Tongue (tissue), 1 donor: ENCODE measurements at regions not wholly inside any gene's neighbourhood (a gene's known extent, or its start where the extent isn't known, plus 50 kb on each side); places are given as distances from the start of the nearest gene placed in this dataset.

Experiments
- DNase-seq: peaks from one replicate; pipeline ENCODE4 v3.0.0-alpha.2; 2015

- DNase-seq, result no peak
These were observed 55.0 kb downstream of the SOX4 start for GRCh38 chr6:21648475-21649050.

- no peak for DNase-seq
These were observed 59.8 kb downstream of the SOX4 start for GRCh38 chr6:21653323-21653722.

GRCh38 chr6:21653905-21654304 is 60.4 kb downstream of the SOX4 start:
- no peak for DNase-seq

GRCh38 chr6:21654361-21654760 is 60.8 kb downstream of the SOX4 start:
- DNase-seq, result no peak

- DNase-seq, result no peak
These were observed 70.4 kb downstream of the SOX4 start for GRCh38 chr6:21663966-21664313.

GRCh38 chr6:21664314-21665109 is 71.0 kb downstream of the SOX4 start:
- peak; percentile 70 for DNase-seq

- no peak for DNase-seq
These were observed 71.5 kb downstream of the SOX4 start for GRCh38 chr6:21665110-21665391.

- no peak for DNase-seq
These were observed 72.0 kb downstream of the SOX4 start for GRCh38 chr6:21665392-21666200.

GRCh38 chr6:21666201-21666691 is 72.7 kb downstream of the SOX4 start:
- peak; percentile 65 for DNase-seq

- peak; percentile 61 for DNase-seq
These were observed 73.5 kb downstream of the SOX4 start for GRCh38 chr6:21666853-21667681.

GRCh38 chr6:21668795-21669194 is 75.2 kb downstream of the SOX4 start:
- no peak for DNase-seq

GRCh38 chr6:21676769-21677168 is 83.2 kb downstream of the SOX4 start:
- no peak for DNase-seq

GRCh38 chr6:21678990-21679389 is 85.4 kb downstream of the SOX4 start:
- DNase-seq, result no peak

GRCh38 chr6:21679761-21680265 is 86.3 kb downstream of the SOX4 start:
- peak; percentile 29 for DNase-seq

GRCh38 chr6:21680611-21681010 is 87.1 kb downstream of the SOX4 start:
- no peak for DNase-seq

GRCh38 chr6:21690489-21690888 is 96.9 kb downstream of the SOX4 start:
- DNase-seq, result no peak

- no peak for DNase-seq
These were observed 98.3 kb downstream of the SOX4 start for GRCh38 chr6:21691685-21692346.

- DNase-seq, result no peak
These were observed 99.2 kb downstream of the SOX4 start for GRCh38 chr6:21692721-21693120.

- no peak for DNase-seq
These were observed 100.6 kb downstream of the SOX4 start for GRCh38 chr6:21694168-21694567.

- DNase-seq, result no peak
These were observed 114.2 kb downstream of the SOX4 start for GRCh38 chr6:21707524-21708319.

GRCh38 chr6:21708320-21708580 is 114.7 kb downstream of the SOX4 start:
- DNase-seq, result no peak
